GM12873 (cell line): ENCODE measurements at regions not wholly inside any gene's neighbourhood (a gene's known extent, or its start where the extent isn't known, plus 50 kb on each side); places are given as distances from the start of the nearest gene placed in this dataset.

Experiments used
- TF ChIP-seq, protein P1 (sequence below): IDR thresholded peaks from 2 replicates; pipeline ENCODE4 v1.5.1; 2012; ENCODE audit warnings: low read depth, mild to moderate bottlenecking, moderate library complexity, low read length, control low read depth; ENCODE audit not compliant: insufficient read depth; ENCODE audit errors: missing control alignments

DNA sequence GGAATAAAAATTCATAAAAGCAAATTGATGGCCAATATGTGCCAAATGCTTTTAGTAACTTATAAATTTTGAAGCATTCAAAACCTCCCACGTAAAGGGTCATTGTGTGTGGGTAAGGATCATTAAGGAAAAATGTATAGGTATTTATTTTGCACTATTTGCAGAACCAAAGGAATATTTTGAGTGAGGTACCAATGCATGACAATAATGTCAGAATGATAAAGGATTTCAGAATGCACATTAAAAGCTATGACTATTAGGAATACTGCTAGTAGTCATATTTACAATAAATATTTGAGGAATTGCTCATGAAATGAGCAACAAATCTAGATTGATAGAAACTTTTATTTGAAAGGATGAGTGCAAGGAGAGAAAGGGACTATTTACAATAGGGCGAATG is 932.8 kb downstream of the SLC6A15 start:
- TF ChIP-seq, protein P1, sequence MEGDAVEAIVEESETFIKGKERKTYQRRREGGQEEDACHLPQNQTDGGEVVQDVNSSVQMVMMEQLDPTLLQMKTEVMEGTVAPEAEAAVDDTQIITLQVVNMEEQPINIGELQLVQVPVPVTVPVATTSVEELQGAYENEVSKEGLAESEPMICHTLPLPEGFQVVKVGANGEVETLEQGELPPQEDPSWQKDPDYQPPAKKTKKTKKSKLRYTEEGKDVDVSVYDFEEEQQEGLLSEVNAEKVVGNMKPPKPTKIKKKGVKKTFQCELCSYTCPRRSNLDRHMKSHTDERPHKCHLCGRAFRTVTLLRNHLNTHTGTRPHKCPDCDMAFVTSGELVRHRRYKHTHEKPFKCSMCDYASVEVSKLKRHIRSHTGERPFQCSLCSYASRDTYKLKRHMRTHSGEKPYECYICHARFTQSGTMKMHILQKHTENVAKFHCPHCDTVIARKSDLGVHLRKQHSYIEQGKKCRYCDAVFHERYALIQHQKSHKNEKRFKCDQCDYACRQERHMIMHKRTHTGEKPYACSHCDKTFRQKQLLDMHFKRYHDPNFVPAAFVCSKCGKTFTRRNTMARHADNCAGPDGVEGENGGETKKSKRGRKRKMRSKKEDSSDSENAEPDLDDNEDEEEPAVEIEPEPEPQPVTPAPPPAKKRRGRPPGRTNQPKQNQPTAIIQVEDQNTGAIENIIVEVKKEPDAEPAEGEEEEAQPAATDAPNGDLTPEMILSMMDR: no peak

DNA sequence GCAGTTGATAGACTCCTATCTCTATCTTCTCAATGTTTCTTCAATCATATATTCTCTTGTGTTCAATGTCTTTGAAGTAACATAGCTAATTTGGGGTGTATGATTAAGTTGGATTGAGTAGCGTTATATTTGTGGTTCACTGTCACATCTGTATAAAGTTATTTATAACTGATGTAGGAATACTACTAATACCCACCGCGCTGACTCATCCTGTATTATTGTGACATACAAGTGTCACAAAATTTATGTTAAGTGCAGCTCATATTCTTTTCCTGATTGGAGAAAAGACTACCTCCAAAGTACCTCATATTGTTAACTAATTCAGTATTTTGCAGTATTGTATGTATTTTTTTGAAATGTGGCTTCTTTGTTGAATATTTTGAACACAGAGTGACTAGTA is 940.8 kb downstream of the SLC6A15 start:
- TF ChIP-seq, protein P1: no peak

DNA sequence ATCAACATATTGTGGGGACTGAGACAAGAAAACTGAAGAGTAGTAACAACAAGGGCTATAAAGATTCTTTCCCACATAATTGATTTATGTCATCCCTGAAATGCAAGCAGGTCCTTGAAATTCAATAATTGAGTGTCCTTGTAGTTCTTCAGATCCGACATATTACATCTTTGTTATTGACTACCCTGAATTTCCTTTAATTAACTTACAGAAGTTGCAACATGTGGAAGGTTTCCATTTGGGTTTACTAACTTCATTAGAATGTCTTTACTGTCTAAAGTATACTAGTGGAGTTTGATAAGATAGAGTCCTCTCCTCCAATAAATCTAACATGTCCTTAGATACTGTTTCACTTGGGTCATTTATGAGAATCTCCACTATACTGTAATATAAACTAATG is 951.8 kb downstream of the SLC6A15 start:
- TF ChIP-seq, protein P1: no peak

DNA sequence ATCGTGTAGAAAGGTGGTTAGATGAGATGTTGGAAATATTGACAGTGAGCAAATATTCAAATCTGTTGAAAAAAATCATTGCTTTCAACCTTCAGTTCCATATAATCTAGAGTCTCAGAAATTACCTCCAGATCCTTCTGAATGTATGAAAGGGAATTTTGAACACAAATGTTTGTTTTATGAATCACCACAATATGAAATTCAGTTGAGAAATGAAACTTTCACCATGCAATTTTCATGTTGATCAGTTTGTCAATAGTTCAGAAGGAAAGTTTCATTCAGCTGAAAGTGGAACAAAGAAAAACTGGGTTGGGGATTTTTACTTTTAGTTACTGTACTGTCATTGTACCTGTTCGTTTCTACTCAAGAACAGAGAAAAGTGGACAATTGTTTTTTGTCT is 953.6 kb downstream of the SLC6A15 start:
- TF ChIP-seq, protein P1: no peak

DNA sequence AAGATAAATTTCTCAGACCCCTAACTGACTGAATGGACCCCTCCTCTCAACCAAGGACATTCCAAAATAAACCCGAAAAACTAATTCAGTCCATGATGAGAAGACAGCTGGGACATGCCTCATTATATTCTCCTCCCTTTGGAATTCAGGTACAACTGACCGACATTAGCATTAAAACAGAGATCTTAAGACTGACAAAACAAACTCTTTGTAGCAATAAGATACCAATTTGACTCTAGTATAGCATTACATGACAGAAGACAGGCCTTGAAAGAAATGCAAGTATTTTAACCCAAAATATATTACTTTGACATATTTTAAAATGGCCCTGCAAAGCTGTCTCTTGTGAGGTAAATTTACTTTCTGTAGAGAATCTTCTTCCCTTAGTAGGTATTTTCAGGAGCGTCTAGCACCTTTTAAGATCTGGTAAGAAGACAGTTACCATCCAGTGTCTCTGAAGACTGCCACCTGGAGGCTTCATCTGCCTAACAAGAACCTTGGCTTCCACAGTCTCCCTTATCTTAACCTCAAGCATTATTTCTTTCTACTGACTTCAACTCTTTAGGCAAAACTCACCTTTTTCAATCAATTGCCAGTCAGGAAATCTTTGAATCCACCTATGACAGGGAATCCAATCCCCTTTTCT is 957.5 kb downstream of the SLC6A15 start:
- TF ChIP-seq, protein P1: no peak

DNA sequence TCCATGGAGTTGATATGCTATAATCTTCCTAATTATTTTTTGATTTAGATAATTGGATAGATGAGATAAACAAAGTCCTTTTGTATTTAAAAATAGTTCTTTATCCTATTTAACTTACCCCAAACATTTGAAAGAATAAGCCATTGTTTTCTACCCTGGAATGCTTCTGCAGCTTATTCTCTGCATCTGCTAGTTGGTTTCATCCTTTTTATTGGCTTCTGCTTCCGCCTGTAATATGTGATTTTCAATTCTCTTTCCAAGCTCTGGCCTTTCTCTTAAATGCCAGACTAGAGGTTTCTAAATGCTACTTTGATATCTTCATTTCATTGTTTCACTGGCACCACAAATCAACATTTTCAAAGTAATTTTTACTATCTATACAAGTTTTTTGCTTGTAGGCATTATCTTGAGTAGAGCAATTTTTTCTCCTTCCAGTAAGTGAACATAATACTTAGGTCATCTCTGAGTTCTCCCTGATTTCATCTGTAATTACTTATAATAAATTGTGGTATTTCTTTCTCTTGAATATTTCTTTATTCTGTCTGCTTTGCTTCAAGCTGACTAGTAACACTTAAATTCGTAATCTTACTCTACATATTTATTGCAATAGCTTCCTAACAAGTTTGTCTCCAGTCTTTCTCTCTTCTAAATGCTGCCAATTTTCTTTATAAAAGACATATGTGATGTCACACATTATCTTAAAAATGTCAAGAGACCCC is 958.4 kb downstream of the SLC6A15 start:
- TF ChIP-seq, protein P1: no peak

DNA sequence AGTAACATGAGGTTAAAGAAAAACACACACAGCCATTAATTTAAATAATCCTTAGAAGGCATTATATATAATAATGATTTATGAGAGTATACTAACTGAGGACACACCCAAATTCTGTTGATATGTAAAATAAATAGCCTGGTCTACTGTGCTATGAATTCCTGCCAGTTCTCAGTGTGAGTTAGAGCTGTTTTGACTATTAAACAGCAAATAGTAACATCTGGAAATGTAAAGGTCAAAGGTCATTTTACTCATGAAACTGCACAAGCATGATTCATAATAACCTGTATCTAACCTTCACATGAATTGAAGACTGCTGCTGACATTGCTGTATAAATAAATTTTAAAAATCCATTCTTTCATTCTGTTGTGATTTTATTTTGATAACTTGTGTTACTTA is 966.7 kb downstream of the SLC6A15 start:
- TF ChIP-seq, protein P1: no peak
